ENCODE measurements at regions not wholly inside any gene's neighbourhood (a gene's known extent, or its start where the extent isn't known, plus 50 kb on each side); places are given as distances from the start of the nearest gene placed in this dataset.

GRCh38 chr7:36029311-36029710 lies 123.7 kb upstream of the EEPD1 start:
- TF ChIP-seq CTCF (IDR thresholded peaks at IDR 0.05) (no peak), POLR2AphosphoS5 (IDR thresholded peaks at IDR 0.05) (no peak), POLR2A (IDR thresholded peaks at IDR 0.05) (no peak)

All from breast epithelium (tissue), 3 donors.